DMS114 treated with DMSO at 0.1 percent for 48 hours (cell line): ENCODE measurements at regions not wholly inside any gene's neighbourhood (a gene's known extent, or its start where the extent isn't known, plus 50 kb on each side); places are given as distances from the start of the nearest gene placed in this dataset.

Experiments
- DNase-seq: peaks from one replicate; lab custom pipeline; 2025; ENCODE audit not compliant: unreplicated experiment; lab: John Stamatoyannopoulos, UW

DNA sequence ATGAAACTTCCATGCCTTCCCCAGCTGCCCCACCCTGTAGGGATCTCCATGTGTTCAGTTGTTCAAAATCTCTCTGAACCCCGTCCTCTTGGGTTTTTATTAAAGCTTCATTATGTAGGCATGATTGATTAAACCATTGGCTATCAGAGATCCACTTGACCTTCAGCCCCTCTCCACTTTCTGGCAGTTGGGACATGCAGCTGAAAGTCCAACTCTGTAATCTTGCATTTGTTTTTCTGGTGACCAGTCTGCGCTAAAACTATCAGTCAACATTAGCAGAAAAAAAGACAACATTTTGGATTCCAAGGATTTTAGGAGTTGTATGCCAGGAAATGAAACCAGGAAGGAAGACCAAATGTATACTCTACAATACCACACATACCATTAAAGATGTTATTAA lies 1115.1 kb downstream of the XPNPEP1 start:
- no peak for DNase-seq

DNA sequence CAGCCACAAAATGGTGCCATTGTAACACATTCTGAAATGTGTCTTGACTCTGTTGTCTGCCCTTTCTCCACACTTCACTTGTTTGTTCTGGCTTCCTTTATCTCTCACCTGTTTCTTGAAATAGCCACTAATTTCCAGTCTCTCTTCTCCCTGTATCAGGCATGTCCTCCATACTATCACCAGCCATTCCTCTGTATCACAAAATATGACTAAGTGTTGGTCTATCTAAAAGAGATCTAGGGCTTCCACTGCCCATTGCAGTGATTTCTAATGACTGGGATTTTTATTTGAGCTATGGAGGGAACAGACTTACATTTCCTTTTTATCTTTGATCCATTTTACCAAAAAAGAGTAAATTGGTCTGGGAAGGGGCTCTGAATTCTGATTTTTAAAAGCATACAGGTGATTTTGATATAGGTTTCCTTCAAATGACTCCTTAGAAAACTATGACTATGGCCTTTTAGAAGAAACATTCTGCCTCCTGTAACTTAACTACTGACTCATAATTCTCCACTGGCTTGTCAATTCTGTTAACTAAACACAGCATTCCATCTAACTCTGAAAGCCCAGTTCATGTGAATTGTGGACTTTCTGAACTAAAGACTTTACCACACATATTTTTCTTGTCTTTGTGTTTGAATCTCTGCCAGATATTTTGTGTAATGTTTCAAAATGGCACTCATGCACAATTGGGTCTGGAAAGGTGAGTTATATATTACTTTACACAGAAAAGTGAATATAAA lies 1121.4 kb downstream of the XPNPEP1 start:
- DNase-seq: no peak

DNA sequence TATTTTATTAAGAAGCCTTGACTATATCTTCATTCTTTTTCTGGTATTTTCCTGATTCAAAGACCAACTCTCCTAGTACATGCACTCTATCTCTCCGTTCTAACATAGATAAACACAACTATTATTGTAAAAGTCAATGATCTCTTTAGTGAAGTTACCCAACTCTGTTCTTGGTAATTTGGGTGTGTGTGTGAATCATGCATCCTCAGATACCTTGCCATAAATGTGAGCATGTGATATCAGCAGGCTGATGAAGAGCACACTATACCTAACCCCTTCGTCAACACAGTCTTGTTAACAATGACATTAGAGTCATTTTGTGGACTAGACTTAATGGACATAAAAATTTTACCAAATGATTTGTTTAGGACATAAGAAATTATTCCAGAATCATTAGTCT lies 1122.1 kb downstream of the XPNPEP1 start:
- DNase-seq: no peak

DNA sequence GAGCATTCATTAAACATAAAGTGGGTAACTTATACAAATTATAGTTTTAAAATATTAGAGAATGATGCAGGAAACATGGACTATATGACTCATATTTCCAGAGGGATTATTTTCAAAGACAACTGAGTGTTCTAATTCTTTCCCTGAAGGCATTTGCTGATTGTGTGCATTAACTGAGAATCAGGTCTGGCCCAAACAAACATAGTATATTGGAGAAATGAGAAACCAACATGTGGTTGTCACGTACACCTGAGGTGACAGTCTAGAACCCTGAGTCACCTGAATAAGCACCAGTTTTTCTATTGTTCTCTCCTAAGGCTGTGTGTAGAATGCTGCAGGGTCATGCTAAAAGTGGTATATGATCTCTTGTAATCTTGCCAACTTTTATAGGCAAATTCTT lies 1125.7 kb downstream of the XPNPEP1 start:
- DNase-seq: no peak

DNA sequence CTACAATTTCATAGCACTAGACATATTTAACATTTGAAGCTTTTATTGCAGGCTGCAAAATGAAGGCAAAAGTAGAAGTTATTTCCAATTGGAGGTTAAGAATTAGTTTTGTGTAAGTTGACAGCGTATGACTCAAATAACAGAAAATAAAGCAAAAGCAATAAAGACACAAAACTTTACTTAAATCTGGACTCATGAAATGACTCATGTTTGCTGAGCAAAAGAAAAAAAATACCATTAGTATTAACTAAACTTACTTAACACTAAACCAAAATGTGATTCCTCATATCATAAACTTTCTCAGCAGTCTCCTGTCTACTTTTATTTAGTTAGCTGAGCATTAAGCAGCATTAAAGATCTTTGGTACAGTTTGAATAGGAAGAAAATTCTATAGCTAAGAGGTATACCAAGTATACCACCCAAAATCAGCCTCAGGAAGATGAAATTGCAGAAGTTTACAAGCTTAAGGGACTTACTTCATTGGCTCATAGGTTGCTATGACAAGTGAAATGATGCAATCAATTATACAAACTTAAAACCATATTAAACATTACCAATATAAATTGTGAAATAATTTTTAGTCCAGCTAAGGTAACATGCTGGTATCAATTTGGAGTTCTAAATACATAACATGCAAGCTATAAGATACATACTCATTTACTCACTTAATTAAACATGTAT lies 1131.4 kb downstream of the XPNPEP1 start:
- DNase-seq: no peak

DNA sequence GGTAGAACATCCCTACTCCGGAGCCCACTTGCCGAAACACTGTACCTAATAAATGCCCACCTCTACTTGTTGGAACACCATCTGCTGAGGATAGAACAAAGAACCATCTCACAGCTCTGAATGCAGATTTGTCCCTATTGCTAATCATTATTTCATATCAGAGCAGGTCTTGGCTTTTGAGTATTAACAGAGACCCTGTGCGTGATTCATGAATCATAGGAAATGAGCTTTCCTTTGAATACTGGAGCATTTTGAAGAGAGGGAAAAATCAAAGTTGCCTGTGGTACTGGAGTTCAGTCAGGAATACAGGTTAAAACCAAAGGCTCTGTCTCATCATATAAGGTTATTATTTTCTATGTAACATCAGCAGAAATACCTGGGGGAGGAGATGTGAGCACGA lies 1132.3 kb downstream of the XPNPEP1 start:
- DNase-seq: no peak

DNA sequence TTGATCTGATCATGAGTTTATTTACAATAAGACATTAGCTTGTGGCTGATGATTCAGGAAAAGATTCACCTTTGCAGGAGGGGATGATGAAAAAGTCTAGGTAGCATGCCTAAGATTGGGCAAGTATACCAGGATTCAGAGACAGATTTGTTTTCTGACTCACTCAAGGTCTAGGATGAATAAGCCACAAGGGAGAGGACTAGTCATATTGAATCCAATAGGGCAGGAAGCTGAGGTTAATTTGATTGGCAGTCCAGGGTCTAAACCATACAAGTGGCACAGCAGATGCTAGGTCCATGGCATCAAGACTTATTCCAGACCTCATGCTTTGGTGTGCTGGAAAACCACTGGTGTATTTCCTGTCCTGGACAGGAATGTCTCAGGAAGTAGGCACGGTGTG lies 1133.4 kb downstream of the XPNPEP1 start:
- DNase-seq: no peak

DNA sequence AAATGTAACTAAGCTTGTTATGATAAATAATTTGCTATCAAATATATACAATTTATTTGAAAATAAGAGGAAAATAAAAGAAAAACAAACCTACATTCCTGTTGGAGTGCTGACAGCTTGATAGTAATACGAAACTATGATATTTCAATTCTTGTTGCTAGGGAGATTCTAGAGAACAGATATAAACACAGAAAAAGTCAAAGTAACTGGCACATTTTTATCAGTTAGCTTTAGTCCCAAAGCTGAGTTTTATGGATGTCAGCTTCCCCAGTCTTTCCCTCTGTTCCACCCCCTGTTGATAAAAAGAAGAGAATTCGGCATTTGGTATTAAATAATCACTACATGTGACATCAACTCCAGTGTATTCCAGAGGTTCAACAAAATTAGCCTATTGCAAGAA lies 1134.0 kb downstream of the XPNPEP1 start:
- no peak for DNase-seq

DNA sequence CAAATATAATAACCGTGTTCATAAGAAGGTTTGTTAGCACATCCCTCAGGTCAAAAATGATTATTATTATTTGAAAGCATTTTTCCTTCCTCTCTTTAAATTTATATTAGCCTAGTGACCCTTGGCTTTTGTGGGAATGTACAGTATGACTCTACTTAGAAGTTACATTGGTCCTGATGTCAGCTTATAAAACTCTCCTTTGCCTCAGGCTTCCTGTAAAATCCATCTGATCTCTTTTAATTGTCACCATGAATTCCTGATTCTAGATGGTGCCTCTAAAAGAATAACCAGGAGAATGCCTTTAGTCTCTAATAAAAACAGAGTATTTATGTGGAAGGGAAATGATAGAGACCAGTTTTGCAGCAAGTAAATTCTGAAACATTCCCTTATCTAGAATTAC lies 1134.4 kb downstream of the XPNPEP1 start:
- DNase-seq: no peak

DNA sequence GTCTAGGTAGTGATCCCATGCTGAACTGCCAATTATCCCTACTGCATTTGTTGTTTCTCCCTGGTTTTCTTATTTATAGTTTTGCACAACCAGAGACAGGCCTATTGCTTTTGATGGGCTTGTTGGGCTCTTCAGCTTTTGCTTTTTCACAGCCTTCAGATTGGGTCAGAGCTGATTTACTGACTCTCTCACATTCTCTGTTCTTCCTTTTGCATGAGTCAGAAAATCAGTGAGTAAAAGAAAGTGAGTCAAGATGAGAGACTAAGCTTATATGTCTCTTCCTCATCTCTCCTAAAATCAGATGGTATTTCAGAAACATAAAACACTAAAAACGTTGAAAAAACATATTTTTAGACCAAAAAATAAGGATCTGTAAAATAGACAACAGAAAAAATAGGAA lies 1135.4 kb downstream of the XPNPEP1 start:
- DNase-seq: no peak

DNA sequence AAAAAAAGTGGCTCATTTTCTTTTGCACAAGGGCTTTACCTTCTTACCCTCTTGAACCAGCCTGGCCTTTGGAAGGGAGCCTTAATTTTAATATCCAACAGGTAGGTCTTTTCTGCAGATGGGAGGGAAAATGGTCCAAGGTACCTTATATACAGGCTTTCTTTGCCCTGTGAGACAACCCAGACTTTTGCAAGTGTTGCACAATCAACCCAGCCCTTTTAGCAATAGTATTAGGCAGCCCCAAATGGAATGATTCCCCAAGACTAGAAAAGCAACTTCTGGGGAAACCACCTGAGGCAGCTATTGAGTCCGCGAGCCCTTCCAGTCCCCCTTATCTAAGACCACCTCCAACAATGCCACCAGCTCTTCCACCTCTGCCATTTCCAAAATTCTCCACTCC lies 1138.3 kb downstream of the XPNPEP1 start:
- no peak for DNase-seq

DNA sequence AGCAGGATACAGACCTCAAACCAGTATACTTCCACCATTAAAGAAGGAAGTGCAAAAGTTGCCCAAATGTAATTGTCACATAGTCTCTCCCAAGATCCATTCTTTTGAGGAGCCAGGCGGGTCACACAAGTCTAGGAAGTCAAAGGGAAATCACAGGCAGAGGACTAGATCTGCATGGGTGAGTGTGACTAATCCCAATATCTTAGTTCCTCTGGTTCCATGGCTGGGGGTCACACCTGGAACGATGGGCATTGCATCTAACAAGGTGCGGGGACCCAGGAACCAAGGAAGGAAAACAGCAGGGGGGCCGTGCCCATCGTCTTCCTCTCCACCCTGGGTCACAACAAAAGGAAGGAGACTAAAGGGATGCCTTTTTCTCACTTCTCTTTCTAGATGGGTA lies 1138.8 kb downstream of the XPNPEP1 start:
- no peak for DNase-seq

DNA sequence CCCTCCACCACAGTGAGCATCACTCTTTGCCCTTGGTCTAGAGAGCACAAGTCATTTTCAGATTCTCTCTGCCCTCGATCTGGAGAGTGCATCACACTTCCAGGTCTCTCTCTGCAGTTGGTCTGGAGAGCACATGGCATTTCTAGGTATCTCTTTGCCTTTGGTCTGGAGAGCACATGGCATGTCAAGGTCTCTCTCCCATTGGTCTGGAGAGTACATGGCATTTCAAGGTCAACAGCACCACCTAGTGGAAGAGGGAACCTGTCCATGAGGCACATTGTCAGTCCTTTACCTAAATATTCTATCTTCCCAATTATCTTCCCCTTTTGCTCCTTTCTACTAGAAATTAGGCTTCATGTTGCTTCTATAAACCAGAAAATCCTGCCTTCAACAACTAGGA lies 1139.4 kb downstream of the XPNPEP1 start:
- DNase-seq: peak; percentile 1

DNA sequence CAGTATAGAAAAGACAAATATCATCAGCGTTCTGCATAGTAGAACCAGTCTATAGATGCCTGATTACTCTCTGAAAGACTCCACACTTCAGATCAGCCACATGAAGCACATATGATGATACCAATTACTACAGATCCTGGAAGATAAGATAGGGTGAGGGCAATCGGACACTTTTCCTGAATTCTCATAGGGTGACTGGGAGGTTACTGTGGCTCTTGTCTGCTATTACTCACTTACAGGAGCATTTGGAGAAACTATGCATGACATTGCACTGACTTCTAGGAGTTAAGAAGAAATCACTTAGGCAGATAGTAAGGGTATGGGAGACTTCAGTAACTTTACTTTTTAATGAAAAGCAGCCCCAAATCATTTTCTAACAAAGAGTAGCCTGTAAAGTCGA lies 1140.9 kb downstream of the XPNPEP1 start:
- DNase-seq: no peak

DNA sequence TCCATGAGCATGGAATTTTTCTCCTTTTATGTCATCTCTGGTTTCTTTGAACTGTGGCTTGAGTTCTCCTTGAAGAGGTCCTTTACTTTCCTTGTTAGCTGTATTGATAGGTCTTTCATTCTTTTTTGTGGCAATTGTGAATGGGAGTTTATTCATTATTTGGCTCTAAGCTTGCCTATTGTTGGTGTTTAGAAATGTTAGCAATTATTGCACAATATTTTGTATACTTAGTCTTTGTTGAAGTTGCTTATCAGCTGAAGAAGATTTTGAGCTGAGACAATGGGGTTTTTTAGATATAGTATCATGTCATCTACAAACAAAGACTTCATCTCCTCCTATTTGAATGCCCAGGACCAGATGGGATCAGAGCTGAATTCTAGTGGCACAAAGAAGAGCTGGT lies 1143.8 kb downstream of the XPNPEP1 start:
- no peak for DNase-seq

DNA sequence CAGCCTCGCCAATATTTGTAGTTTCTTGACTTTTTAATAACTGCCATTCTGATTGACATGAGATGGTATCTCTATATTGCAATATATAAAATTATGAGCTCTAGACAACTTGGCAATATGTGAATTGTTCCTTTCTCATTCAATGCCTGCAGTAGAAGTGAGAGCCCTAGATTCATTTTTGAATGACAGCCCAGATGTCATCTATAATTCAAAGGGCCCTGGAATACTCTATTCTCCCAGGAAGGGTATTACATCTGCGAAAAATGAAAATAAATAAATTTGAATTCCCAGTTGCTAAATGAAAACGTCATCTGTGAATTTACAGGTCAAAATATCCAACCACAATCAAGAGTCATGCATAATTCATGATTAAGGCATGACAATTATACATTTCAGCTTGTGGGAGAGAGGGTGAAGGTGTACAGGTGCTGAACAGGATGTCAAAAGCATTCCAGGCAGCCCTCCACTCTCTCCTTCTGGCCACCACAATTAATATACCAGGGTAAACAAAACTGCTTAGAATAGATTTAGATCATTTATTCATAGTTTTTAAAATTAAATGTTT lies 1147.3 kb downstream of the XPNPEP1 start:
- DNase-seq: no peak

DNA sequence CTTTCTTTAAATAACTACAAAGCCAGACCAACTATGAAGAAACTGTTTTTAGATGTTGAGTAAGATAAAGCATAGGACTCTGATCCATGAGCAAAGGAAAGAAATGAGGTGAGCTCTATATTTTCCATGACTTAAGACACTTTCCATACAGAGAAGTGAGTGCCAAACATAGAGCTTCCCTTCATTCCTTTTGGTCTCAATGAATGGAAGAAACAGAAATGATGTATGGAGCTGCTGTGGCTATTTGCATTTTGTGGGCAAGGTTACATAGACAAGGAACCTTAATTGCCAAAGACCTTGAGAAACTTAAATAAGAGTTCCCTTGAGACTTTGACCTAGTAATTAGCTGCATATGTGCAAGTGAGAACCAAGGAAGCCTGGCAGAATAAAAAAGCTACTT lies 1152.2 kb downstream of the XPNPEP1 start:
- DNase-seq: no peak

DNA sequence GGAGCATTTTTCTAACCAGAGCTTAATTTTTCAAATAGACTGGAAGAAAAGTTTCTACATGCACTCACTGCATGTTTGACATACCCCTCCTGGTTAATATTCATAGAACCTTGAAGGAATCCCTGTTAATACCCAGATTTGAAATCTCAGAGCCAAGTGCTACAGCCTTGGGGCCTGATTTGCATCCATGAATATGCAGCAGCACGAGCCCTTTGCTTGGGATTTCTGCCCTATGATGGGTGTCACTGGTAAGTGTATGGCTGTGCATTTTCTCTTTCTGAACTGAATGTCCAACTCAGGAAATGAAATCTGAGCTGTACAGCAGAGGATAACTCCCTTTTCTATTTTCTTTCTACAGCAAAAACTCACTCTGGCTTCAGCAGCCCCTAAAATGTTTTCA lies 1157.5 kb downstream of the XPNPEP1 start:
- DNase-seq: no peak

DNA sequence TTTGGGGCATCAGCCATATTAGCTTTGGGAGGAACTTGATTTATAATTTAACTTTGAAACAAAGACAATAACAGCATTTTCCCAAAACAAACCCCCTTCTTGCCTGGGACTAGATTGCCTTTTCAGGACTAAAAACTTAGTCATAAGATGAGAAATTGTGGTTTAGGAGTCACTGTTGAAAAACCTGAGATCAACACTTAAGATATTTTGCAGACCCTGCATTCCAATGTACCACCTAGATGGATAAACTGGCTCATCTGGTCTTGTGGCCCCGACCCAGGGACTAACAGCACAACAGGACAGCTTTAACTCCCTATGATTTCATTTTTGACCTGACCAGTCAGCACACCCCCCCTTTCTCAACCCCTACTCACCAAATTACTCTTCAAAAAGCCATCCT lies 1165.4 kb downstream of the XPNPEP1 start:
- DNase-seq: no peak

DNA sequence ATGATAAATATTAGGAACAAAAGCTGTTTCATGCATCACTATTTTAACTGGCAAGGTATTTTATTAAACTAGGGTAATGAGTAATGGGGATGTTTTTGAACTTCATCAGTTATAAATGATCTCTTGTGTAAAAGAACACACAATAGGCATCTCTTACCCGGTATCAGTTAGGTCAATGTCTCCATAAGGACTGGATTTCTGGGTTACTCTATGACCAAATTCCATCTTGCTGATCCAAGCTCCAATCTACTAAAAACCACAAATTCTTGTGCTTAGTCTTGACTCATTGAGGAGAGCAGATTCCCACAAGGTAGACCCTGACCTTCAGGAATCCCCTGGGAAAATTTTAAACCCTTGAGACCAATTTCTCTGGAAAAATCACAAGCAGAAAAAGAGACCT lies 1167.7 kb downstream of the XPNPEP1 start:
- no peak for DNase-seq

DNA sequence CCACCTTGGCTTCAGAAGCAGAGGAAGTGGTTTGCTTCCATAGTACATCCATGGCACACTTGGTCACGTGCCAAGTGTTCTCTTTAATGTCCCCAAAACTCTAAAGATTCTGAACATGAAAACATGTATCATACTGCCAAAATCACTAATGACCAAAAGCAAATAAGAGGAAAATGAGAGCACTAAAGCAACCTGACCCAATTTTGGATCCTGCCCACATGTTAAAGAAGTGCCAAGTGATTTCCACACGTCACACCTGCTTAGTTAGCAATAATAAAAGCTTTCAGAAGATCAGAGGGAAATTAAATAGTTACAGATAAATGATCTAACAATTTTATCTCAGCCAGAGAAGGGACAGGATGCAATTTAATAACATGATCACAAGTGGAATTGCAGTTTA lies 1170.0 kb downstream of the XPNPEP1 start:
- no peak for DNase-seq

DNA sequence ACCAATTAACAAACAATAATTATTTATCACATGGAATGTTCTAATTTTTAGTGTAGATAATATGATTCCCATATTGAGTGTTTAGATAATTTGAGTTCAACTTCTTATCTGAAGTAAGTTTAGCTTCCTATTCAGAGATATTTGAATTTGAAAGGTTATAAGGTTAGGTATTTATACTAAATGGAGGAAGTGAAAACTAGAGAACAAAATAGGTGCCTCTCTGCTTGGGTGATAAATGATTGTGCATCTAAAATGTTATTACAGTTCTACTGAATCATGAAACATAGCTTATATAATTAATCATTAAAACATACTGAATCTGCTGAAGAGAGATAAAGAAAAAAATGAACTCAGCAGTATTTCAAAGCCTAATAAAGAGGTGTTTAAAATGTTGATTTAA lies 1174.3 kb downstream of the XPNPEP1 start:
- no peak for DNase-seq

DNA sequence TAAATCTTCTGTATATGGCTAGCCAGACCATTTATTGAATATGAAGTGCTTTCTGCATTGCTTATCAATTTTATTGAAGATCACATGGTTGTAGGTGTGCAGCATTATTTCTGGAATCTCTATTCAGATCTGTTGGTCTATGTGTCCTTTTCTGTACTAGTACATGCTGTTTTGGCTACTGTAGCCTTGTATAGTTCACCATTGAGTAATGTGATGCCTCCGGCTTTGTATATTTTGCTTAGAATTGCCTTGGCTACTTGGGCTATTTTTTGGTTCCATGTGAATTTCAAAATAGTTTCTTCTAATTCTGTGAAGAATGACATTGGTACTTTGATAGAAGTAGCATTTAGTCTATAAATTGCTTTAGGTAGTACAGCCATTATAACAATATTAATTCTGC lies 1187.2 kb downstream of the XPNPEP1 start:
- no peak for DNase-seq
